HG03442 (cell line): ENCODE measurements at regions not wholly inside any gene's neighbourhood (a gene's known extent, or its start where the extent isn't known, plus 50 kb on each side); places are given as distances from the start of the nearest gene placed in this dataset.

Source experiments
- ATAC-seq: cut with Tn5 transposase; IDR thresholded peaks from one replicate; pipeline ENCODE4 v1.9.1; 2021; ENCODE audit warnings: mild to moderate bottlenecking, moderate library complexity; ENCODE audit not compliant: unreplicated experiment

DNA sequence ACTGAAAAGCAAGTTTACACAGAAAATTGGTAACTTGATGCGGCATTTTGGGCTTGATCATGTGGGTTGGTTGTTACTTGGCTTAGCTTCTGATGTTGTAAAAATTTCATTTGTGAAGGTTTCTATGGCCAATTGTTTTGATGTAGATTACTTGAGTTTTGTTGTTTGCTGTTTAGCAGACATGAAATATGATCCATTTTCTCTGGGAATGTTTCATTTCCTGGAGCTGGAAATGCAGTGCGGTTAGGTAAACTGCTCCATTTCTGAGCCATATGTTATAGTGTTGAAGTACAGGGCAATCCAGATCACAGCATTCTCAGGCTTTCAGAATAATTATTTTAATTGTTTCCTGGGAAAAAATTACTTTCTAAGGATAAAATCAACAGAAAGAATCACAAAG is 396.9 kb downstream of the ENC1 start:
- no peak for ATAC-seq

GRCh38 chr5:74242516-74242915 is 398.0 kb downstream of the ENC1 start:
- no peak for ATAC-seq

GRCh38 chr5:74241751-74242140 is 398.8 kb downstream of the ENC1 start:
- no peak for ATAC-seq

DNA sequence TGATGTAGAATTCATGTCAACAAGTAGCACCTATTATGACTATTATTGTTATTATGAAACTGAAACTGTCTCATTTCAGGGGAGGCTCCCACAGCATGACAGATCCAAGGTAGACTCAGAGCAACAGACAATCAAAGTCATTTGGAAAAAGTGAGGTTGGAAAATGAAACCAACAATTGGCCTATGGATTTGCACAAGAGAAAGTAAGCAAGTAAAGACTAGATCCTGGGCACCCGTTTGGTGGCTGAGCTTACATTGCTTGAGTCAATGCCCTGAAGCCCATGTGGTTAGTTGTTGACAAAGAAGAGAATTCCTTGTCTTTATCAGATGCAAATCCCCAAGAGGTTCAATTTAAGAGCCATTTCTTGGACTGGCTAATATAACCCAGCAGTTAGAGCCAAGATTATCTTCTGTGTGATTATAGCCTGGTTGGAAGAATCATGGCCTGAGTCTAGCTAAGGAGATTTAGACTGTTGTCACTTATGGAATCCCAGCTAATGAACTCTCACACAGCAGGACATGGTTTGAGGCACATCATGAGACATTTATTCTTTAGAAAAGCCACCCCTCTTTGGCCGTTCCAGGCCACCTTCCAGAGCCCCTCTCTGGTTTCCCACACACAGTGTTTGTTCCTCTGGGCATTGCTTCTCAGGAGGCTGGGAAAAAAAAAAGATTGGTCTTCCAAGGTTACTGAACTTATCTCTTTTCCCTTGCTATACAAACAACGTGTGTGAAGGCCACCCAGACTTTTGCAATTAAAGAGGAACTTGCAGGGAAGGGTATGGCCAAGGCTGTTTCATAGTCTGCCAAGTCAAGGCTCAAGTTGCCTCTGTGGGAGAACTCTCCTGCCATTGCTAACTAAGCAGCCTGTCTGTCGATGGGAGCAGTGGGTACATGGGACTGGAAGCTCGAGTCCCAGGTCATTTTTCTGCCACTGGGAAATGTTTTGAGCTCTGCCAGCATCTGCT is 399.5 kb downstream of the ENC1 start:
- no peak for ATAC-seq

DNA sequence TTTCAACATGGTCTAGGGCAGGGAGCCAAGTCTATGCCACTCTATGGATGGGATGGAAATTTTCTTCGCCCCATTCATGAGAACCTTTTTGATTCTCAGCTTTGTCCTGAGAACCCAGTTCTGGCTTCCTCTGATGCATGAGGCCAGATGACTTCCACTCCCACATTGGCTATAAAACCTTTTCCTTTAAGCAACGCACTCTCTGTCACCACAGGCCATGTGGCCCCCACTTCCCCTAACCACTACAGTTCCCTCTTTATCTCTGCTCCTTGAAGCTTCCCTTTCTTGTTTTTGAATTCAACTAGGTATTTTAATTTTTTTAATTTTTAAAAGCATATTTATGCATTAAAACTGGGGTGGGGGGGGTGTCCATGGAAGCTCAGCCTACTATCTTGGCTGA is 401.3 kb downstream of the ENC1 start:
- no peak for ATAC-seq

DNA sequence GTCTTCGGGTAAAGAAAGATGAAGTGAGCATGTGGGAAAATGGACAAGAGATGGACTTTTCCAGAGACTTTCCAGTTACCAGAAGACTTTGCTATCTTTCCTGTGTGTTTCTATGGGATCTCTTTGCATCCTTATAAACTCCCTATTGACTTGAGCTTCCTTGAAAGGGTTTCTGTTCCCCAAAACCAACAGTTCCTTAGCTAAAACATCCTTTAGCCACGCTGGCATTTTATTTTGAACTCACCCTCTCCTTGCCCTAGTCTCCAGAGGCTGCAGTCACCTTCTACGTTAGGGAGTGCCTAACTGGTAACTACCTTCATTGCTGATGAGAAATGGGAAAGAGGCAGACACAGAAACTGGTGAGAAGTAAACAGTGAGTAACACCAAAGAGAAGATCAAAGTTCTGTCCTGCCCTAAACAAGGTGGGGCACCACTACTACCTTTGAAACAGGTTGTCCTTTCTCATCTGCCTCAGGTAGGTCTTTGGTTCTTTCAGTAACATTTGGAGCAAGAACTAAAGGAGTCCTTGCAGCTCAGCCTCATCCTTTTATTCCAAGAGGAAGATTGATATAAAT is 402.9 kb downstream of the ENC1 start:
- no peak for ATAC-seq

DNA sequence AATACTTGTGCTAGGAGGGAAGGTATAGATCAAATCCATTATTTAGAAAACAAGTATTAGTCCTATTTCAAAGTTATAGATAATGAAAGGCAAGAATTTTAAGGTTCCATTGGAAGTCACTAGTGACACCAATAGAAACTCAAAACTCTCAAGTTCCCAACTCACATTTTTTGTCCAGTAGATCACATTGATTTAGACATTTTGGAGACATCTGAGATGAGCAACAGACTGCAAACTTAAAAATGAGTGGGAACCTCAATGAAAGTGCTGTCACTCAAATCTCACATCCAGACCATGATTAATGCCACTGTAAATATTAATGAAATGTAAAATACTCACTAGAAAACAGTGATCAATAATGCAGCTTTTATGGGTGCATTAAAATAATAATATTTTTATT is 405.0 kb downstream of the ENC1 start:
- ATAC-seq: no peak

- no peak for ATAC-seq
Measured at GRCh38 chr5:74233571-74233970, 407.0 kb downstream of the ENC1 start.

- ATAC-seq: no peak
Measured at GRCh38 chr5:74233091-74233490, 407.4 kb downstream of the ENC1 start.

GRCh38 chr5:74232276-74232675 is 408.3 kb downstream of the ENC1 start:
- ATAC-seq: no peak

GRCh38 chr5:74231697-74232096 is 408.8 kb downstream of the ENC1 start:
- ATAC-seq: no peak

- no peak for ATAC-seq
Measured at GRCh38 chr5:74226716-74227485, 413.6 kb downstream of the ENC1 start.

- no peak for ATAC-seq
Measured at GRCh38 chr5:74225587-74225986, 414.9 kb downstream of the ENC1 start.

DNA sequence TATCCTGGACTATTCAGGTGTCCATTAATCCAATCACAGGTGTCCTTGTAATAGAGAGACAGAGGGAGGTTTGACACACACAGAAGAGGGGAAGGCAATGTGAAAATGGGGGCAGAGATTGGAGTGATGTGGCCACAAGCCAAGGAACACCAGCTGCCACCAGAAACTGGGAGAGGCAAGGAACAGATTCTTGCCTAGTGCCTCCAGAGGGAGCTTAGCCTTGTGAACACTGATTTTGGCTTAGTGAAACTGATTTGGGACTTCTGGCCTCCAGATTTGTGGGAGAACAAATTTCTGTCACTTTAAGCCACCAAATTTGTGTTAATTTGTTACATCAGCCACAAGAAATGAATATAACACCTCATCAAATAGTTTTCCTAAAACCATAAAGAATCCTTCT is 416.2 kb downstream of the ENC1 start:
- ATAC-seq: no peak

- ATAC-seq: no peak
Measured at GRCh38 chr5:74222806-74223205, 417.7 kb downstream of the ENC1 start.

DNA sequence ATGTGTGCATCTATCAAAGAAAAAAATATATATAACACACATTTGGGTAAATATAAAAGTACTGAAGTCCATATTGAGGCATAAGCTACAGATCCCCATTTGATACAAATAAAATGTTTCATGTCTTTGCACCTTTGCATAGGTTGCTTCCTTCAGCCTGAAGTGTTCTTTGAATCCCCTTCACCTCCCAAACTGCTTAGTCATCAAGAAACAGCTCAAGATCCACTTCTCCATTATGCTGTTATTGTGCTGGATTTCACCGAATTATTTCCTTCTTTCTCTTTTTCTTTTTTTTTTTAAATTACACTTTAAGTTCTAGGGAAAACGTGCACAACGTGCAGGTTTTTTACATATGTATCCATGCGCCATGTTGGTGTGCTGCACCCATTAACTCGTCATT is 419.1 kb downstream of the ENC1 start:
- no peak for ATAC-seq

- ATAC-seq: no peak
Measured at GRCh38 chr5:74216012-74216411, 424.5 kb downstream of the ENC1 start.

DNA sequence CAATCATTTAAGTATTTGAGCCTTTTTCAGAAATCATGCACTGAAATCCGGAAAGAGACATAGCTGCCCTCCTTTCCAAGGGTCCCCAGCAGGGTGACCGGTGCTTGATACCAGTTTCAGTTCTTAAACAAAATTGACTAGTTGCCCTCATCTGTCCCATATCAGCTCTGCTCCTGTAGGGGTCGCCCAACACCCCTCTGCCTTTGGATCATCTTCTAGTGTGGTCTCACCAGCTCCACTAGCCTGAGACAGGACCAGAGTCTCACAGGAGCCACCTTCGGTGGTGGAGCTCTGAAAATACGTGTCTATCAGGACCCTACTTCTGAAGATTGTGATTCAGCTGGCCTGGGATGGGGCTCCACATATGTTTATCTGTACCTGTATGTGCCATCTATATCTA is 428.2 kb downstream of the ENC1 start:
- ATAC-seq: no peak

DNA sequence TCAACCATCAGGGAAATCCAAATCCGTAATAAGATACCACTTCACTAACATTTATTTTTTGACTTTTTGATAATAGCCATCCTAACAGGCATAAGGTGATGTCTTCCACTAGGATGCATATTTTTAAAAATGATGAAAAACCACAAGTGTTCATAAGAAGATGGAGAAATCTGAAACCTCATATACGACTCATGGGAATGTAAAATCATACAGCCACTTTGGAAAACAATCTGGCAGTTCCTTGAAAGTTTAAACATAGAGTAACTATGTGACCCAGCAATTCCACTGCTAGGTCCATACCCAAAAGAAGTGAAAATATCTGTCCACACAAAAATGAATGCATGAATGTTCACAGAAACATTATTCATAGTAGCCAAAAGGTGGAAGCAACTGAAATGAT is 431.0 kb downstream of the ENC1 start:
- no peak for ATAC-seq

GRCh38 chr5:74206579-74207550 is 433.7 kb downstream of the ENC1 start:
- ATAC-seq: no peak
